SK-N-MC (cell line): ENCODE measurements at regions not wholly inside any gene's neighbourhood (a gene's known extent, or its start where the extent isn't known, plus 50 kb on each side); places are given as distances from the start of the nearest gene placed in this dataset.
A peak's percentile ranks its signal among the peaks of the same experiment; 100 is the strongest.

Source experiments
- DNase-seq: peaks from one replicate; pipeline ENCODE4 v3.0.0-alpha.2; 2011; ENCODE audit warnings: low read depth, low spot score
- H3K27ac ChIP-seq: fragments of 200-600 bp; sonication (generic); 2 replicates; pipeline ENCODE4 v1.5.1; 2016; ENCODE audit warnings: mixed run types
- H3K36me3 ChIP-seq: fragments of 200-600 bp; sonication (generic); 2 replicates; pipeline ENCODE4 v1.6.1; 2017; ENCODE audit warnings: antibody characterized with exemption, low read length, mixed read lengths; ENCODE audit not compliant: insufficient read depth
- H3K4me3 ChIP-seq: fragments of 200-600 bp; sonication (generic); 2 replicates; pipeline ENCODE4 v1.5.1; 2016
- H3K9ac ChIP-seq: fragments of 200-600 bp; sonication (generic); 2 replicates; pipeline ENCODE4 v1.8.0; 2017; ENCODE audit warnings: mixed run types, mixed read lengths; ENCODE audit not compliant: insufficient read length
- H3K9me3 ChIP-seq: fragments of 200-600 bp; sonication (generic); 2 replicates; pipeline ENCODE4 v1.6.1; 2017; ENCODE audit warnings: low read depth, mild to moderate bottlenecking, antibody characterized with exemption, low read length, moderate library complexity, mixed read lengths
- EZH2 ChIP-seq: fragments of 200-600 bp; sonication (generic); IDR thresholded peaks from one replicate; pipeline ENCODE4 v1.6.1; 2017; ENCODE audit warnings: antibody characterized with exemption
- FOXP2 ChIP-seq: optimal IDR thresholded peaks from 2 replicates; pipeline ENCODE3; 2011; ENCODE audit warnings: mild to moderate bottlenecking, moderate library complexity; ENCODE audit not compliant: insufficient read depth; ENCODE audit errors: extremely low read length, control extremely low read depth
- POLR2AphosphoS5 ChIP-seq: IDR thresholded peaks from 2 replicates; pipeline ENCODE4 v1.6.1; 2012; ENCODE audit warnings: mild to moderate bottlenecking, low read depth, low read length, borderline replicate concordance

DNA sequence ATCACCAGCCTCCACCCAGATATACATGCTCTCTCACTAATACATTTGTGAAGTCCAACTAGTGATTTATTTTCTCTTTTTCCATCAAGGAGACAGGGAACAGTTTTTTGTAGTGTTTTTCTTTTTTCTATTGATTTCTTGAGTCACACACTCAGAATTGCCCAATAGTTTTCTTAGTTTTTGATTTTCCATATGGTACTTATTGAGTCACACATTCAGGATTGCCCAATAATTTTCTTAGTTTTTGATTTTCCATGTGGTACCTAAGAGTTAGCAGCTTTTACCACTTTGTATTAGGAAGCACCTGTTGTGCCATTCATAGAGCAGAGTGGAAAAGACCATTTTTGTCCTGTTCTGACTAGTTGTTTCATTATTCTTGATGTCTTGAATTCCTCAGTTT, 1268.8 kb downstream of the EPHA7 start:
- no peaks in the 10 kb centered on the region for H3K9me3 ChIP-seq
- no peak for DNase-seq

DNA sequence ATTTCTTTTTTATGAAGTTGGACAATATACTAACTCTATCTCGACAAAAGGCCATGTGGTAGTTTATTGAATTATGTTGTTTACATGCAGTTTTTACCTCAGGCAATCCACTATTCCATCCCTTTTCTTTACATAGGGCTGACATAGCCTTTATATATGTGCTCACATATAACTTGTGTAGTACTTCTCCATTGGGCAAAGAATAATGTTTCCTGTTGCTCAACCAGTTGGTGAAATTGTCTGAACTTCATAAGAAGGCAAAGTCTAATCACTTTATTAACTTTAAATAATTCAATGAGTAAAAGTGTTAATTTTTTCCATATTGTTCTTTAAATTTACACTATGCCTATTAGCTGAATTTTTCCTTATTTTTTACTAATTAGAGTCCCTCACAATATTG, 1272.1 kb downstream of the EPHA7 start:
- H3K9ac ChIP-seq = no peak overlapping the region
- H3K4me3 ChIP-seq = no peak overlapping the region
- DNase-seq = no peak
- no peaks in the 10 kb centered on the region for H3K9me3 ChIP-seq
- H3K27ac ChIP-seq = no peak overlapping the region
- no peaks in the 10 kb centered on the region for H3K36me3 ChIP-seq
- TF ChIP-seq POLR2AphosphoS5 (no peak), FOXP2 (no peak), EZH2 (no peak)

More for the DNA sequence above, 1268.8 kb downstream of the EPHA7 start:
- no peak overlapping the region for H3K27ac ChIP-seq
- no peaks in the 10 kb centered on the region for H3K36me3 ChIP-seq
- TF ChIP-seq EZH2 (no peak), POLR2AphosphoS5 (no peak), FOXP2 (no peak)
- H3K9ac ChIP-seq = no peak overlapping the region
- H3K4me3 ChIP-seq = no peak overlapping the region

DNA sequence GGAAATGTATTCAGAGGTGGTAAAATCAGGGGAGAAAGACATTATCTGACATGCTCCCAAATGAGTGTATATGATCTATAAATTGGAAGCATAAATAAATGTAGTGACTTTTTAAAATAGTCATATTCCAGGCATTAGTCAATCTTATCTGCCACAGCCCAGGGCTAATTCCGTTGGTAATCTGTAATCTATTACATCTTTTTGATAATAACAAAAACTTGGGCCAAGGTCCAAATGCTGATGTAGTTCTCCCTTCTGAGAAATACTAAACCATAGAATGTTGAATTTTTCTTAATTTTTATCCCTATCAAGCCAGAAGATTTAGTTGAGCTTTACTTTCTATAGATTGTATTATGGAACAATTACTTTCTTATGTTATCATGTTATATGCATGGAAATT, 1279.8 kb downstream of the EPHA7 start:
- no peaks in the 10 kb centered on the region for H3K36me3 ChIP-seq
- TF ChIP-seq FOXP2 = no peak

DNA sequence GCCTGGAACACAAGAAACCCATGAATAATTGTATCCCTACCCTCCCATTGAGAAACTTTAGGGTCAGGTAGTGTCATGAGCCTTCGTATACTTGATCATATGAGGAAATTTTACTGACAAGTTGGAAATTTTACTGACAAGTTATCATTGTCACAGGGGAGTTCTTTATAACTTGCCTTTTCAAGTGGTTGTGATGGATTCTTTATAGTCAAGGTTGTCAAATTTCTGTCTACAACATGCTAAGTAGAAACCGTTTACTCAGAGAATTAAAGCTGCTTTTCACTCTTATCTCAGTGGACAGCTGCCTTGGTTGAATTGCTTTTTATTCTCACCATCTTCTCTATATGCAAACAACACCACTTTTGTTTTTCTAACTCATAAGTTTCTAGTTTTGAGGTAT, 1286.4 kb downstream of the EPHA7 start:
- no peak overlapping the region for H3K4me3 ChIP-seq
- H3K9me3 ChIP-seq = no peaks in the 10 kb centered on the region
- DNase-seq = no peak
- no peak for TF ChIP-seq FOXP2
- H3K9ac ChIP-seq = no peak overlapping the region
- H3K36me3 ChIP-seq = no peaks in the 10 kb centered on the region
- H3K27ac ChIP-seq = no peak overlapping the region

More for the DNA sequence above, 1279.8 kb downstream of the EPHA7 start:
- no peak overlapping the region for H3K4me3 ChIP-seq
- H3K9me3 ChIP-seq = no peaks in the 10 kb centered on the region
- no peak overlapping the region for H3K9ac ChIP-seq
- no peak for DNase-seq
- no peak overlapping the region for H3K27ac ChIP-seq

DNA sequence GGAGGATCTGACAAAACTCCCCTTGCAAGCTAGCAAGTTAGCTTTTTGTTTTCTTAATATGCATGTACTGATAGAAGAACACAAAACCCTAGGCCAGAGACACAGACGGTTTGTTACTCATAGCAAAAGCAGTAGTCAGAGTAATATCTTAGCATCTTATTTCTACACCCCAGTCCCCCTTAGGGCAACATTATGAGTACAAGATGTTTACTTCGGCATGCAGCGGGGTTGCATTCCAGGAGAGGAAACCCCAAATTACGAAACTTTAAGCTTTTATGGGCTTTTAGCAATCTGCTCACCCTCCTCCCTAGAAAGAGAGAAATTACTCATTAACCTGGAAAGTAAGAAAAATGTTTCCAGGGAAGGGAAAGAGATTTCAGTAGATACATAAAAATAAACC, 1286.9 kb downstream of the EPHA7 start:
- Histone ChIP-seq H3K9ac (no peak overlapping the region), H3K9me3 (no peaks in the 10 kb centered on the region), H3K4me3 (no peak overlapping the region), H3K36me3 (no peaks in the 10 kb centered on the region), H3K27ac (no peak overlapping the region)
- peak; percentile 64 for DNase-seq
- TF ChIP-seq EZH2 = no peak
- no peak for TF ChIP-seq POLR2AphosphoS5
- TF ChIP-seq FOXP2 = peak; percentile 81

DNA sequence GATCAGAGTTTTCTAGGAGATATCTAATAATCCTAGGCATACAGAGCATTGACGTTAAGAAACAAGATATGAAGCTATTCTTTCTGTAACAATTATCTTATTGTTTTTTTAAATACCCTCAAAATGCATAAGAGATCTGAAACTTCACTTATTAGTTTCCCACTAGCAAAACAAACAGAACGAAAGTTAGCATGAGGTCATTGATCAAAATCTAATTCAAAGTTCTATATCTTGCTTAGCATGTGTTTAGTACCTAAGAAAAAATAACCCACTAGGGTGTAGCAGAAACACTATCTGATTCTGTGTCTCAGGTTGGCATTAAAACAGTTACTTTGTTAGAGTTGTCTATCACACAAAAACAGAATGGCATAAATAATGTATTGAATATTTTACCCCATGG, 1288.4 kb downstream of the EPHA7 start:
- no peaks in the 10 kb centered on the region for H3K36me3 ChIP-seq
- H3K9ac ChIP-seq = no peak overlapping the region
- H3K9me3 ChIP-seq = no peaks in the 10 kb centered on the region
- H3K4me3 ChIP-seq = no peak overlapping the region
- no peak for DNase-seq
- TF ChIP-seq POLR2AphosphoS5 (no peak), FOXP2 (no peak), EZH2 (no peak)
- no peak overlapping the region for H3K27ac ChIP-seq

DNA sequence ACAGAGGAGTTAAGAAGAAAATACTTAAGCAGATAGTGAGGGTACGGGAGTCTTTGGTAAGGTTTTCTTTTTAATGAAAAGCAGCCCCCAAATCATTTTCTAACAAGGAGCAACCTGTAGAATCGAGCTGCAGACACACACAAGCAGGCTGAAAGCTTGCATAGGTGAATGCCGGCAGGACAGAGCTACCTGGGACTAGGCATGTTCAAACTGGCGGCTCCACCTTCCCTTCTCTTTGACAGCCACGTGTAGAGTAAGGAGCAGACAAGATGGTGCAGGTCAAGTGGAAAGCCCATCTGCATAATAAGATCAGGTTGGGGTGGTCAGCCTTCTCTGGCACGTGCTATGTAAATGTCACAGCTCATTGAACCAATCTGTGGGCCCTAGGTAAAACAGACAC, 1292.4 kb downstream of the EPHA7 start:
- TF ChIP-seq FOXP2 (no peak), POLR2AphosphoS5 (no peak), EZH2 (no peak)
- H3K9me3 ChIP-seq = no peaks in the 10 kb centered on the region
- H3K4me3 ChIP-seq = no peak overlapping the region
- H3K9ac ChIP-seq = no peak overlapping the region
- no peaks in the 10 kb centered on the region for H3K36me3 ChIP-seq
- no peak overlapping the region for H3K27ac ChIP-seq
- no peak for DNase-seq

DNA sequence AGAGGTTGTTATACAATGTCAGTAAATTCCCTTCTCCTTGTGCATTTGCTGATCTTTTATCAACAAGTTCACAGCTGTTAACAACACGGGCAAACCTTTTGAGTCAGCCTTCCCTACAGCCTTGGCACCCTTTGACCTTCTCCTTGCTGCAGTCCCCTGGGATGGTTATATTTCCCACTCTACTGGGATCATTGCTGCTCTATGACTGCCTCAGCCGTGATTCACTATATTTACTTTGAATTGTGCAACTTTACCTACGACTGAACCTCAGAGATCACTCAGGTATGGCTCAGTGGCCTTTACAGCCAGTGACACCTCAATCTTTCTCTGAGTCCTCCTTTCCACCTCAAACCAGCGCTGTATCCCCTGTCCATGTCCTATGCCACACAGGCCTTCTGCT, 1293.3 kb downstream of the EPHA7 start:
- no peak for TF ChIP-seq FOXP2
- no peak for TF ChIP-seq EZH2
- TF ChIP-seq POLR2AphosphoS5 = no peak
- Histone ChIP-seq H3K36me3 (no peaks in the 10 kb centered on the region), H3K9ac (no peak overlapping the region), H3K4me3 (no peak overlapping the region), H3K9me3 (no peaks in the 10 kb centered on the region), H3K27ac (no peak overlapping the region)
- DNase-seq = no peak

DNA sequence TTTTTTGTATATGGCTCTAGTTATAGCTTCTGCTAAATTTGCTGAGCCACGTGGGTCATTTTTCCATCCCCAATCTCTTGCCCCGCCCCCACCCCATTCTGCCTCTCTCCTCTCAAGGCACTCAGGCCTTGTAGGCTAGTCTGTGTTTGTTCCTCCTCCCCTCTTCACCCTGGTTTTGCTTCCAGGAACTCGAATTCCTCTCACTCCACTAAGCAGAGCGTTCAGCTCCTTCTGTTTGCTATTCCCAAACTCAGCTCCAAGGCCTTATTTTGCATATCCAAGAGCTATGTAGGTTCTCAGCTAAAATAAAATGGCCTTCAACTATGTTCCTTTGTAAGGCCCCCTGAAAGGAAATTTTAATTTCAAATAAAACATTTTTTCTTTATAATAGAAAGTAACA, 1293.7 kb downstream of the EPHA7 start:
- TF ChIP-seq POLR2AphosphoS5 = no peak
- TF ChIP-seq FOXP2 = no peak
- TF ChIP-seq EZH2 = no peak
- Histone ChIP-seq H3K9ac (no peak overlapping the region), H3K4me3 (no peak overlapping the region), H3K27ac (no peak overlapping the region), H3K36me3 (no peaks in the 10 kb centered on the region), H3K9me3 (no peaks in the 10 kb centered on the region)
- no peak for DNase-seq

DNA sequence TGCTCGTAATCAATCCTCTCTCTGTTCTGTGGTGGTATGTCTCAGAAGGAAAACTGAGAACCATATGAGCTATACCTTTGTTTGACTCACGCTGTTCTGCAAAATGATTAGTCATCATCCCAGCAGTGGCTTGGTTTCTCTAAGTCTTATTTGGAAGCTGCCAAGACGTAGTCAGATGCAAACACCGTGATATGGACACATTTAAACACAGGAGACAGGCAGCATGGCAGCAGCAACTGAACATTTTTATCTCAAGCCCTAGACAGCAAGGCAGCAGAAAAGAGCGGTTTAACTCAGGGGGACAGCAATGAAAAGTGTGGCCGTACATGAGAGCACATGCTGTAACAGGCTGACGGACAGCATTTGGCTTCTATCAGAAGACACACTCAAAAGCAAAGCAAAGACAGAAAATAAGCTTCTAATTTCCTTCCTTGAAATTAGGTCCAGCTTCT, 1295.1 kb downstream of the EPHA7 start:
- no peaks in the 10 kb centered on the region for H3K9me3 ChIP-seq

More for the DNA sequence above, 1295.1 kb downstream of the EPHA7 start:
- TF ChIP-seq POLR2AphosphoS5 (no peak), FOXP2 (no peak), EZH2 (no peak)
- Histone ChIP-seq H3K4me3 (no peak overlapping the region), H3K27ac (peak overlapping the region; percentile 38; the same call in 1 of the 2 replicates), H3K36me3 (no peaks in the 10 kb centered on the region), H3K9ac (no peak overlapping the region)
- DNase-seq = no peak
